ENCODE measurements at regions not wholly inside any gene's neighbourhood (a gene's known extent, or its start where the extent isn't known, plus 50 kb on each side); places are given as distances from the start of the nearest gene placed in this dataset.

GRCh38 chr18:29076645-29077044 lies 899.7 kb upstream of the CDH2 start:
- no peak for ATAC-seq
- intact Hi-C loops (cut with DNase I), result no loop called here
- DNase-seq (ENCODE audit: low spot score), result no peak

DNA sequence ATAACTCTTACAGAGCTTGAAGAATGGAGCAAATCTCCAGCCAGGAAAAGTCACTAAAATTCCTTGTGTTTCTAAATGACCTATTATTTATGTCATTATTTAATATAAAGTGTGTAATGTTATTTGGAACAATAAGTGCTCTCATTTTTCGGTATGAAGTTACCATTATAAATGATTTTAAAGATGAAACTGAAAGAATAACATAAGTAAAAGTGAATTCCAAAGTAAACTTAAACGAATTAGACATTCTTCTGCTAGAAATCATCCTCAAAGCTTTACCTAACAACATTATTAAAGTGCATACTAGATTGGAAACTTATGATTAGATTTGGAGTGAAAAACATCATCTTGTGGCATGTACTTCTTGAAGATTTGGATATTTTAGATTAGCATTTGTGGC lies 897.2 kb upstream of the CDH2 start:
- DNase-seq (ENCODE audit: low spot score) (no peak), ATAC-seq (no peak)
- intact Hi-C loops (cut with DNase I), result loop anchor here (5.0 kb wide), 1 partner anchor 1803 kb away; no protein-coding TSS in a partner anchor

DNA sequence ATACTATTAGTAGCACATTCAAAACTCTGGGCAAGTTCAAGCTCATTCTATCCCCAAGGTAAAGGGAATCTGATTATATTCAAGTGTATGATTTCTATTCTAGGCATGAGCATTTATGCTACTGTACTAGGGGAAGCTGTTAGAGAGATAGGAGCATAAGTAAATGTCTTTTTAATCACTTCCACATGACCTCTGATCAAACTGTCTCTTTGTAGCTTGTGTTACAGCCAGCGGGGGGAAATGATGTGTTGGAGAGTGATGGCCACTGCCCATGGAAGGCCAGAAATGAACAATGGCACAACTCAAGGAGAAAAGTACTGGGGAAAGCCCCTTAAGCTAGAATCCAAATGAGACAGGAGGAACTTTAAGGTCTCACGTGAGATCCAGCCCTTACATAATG lies 894.9 kb upstream of the CDH2 start:
- intact Hi-C loops (cut with DNase I), result loop anchor here (5.0 kb wide), 1 partner anchor 1805 kb away; no protein-coding TSS in a partner anchor
- no peak for DNase-seq (ENCODE audit: low spot score)
- no peak for ATAC-seq

GRCh38 chr18:29063346-29063745 lies 886.4 kb upstream of the CDH2 start:
- intact Hi-C loops (cut with DNase I), result no loop called here
- ATAC-seq, result no peak
- DNase-seq (ENCODE audit: low spot score), result no peak

GRCh38 chr18:29062921-29063320 lies 886.0 kb upstream of the CDH2 start:
- DNase-seq (ENCODE audit: low spot score) (no peak), ATAC-seq (no peak)
- intact Hi-C loops (cut with DNase I), result no loop called here

GRCh38 chr18:29060349-29060748 lies 883.4 kb upstream of the CDH2 start:
- DNase-seq (ENCODE audit: low spot score), result no peak
- ATAC-seq, result no peak
- intact Hi-C loops (cut with DNase I), result no loop called here

DNA sequence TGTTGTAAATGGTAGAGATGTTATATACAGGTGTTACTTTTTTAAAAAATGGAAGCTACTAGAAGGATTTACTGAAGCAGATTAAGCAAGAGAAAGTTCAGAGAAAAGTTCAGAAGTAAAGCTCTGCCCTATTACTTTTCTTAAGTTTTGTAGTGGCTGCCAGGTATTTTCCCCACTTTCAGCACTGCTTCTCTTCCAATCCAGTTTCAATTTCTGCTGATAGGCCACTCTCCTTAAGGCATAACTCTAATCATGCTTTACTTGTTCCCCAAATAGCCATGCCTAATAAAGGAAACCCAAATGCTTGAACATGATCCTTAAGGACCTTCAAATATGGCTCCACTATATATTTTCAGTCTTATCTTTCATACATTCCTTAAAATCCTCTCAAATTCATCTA lies 880.8 kb upstream of the CDH2 start:
- intact Hi-C loops (cut with DNase I), result no loop called here
- no peak for ATAC-seq

DNA sequence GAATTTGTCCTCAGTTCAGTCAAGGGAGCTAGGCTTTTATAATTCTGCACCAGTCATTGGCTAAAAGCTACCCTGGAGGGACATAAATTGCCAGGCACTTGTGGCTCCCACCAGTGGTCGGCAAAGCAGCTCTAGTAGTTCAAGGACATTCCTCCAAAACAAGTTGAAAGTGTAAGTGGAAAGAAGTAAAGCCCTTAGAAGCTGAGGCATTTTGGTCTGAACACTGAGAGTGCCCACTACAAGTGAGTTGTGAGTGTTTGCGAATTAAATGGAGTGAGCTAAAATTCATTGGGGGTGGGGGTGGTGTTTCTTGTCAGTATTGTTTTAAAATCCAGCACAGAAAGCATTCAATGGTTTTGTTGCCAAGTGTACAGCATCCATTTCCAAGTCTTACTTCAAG lies 879.9 kb upstream of the CDH2 start:
- DNase-seq (ENCODE audit: low spot score), result no peak
- ATAC-seq, result no peak
- intact Hi-C loops (cut with DNase I), result no loop called here

More for the DNA sequence above, 880.8 kb upstream of the CDH2 start:
- DNase-seq (ENCODE audit: low spot score), result no peak

- no peak for DNase-seq (ENCODE audit: low spot score)
- intact Hi-C loops (cut with DNase I), result no loop called here
- no peak for ATAC-seq
Observed at GRCh38 chr18:29041976-29042375, 865.0 kb upstream of the CDH2 start.

DNA sequence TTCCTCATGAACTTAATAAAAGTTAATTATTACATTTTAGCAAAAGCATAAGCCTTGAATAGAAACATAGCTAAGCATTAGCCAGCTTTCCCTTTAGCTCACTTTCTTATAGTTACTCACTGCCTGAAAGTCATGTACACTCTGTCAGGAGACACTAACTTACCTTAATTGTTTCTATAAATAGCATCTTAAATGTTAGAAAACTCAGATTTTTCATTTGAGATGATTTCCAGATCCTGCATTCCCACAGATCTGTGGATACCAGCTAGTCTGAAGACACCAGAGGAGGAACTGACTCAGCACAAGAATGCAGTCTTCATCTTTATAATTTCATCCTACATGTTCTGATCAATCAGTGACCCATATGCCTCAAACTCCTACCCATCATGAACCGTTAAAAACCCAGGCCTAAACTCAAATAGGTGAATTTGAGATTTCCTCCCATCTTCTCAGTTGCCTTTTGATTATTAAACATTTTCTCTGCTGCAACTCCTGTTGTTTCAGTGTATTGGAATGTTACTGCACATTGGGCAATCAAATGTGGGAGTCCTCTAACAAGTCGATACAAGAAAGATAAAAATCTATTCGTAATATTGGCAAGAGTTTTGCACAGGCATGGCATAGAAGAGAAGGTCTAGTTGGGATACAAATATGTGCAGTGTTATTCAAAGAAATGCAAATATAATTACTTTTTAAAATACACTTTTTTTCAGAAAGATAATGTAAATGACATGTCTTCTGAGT lies 857.4 kb upstream of the CDH2 start:
- DNase-seq (ENCODE audit: low spot score) (no peak), ATAC-seq (no peak)
- intact Hi-C loops (cut with DNase I), result no loop called here

GRCh38 chr18:29028560-29028959 lies 851.6 kb upstream of the CDH2 start:
- ATAC-seq (no peak), DNase-seq (ENCODE audit: low spot score) (no peak)
- intact Hi-C loops (cut with DNase I), result no loop called here

GRCh38 chr18:29018976-29019375 lies 842.0 kb upstream of the CDH2 start:
- ATAC-seq (no peak), DNase-seq (ENCODE audit: low spot score) (no peak)
- intact Hi-C loops (cut with DNase I), result no loop called here

DNA sequence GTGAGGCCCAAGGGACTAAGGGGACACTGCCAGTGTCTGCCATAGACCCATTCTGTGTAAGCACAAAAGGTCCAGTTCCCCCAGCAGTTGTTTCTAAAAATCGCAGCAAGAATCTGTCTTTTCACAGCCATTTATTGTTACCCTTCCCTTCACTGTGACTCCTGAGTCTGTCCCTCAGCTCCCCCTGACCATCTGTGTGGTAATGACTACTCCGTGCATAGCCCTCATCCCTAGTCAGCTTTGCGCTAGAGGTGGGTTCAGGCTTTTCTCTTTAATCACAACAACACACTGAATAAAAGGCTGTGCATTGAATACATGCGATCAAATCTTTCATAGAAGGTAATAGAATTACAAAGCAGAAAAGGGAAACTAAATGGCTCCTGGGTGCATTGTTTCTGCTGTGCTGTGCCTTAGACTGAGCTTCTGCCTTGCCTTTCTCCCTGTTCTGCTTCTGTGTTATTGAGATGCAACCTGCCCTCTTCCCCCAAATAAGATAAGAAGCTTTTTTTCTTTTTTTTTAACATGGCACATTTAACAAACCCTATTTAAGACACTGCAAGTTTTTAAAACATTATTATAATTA lies 836.0 kb upstream of the CDH2 start:
- DNase-seq (ENCODE audit: low spot score), result no peak
- intact Hi-C loops (cut with DNase I), result no loop called here
- ATAC-seq, result no peak

- no peak for DNase-seq (ENCODE audit: low spot score)
- intact Hi-C loops (cut with DNase I), result no loop called here
- ATAC-seq, result no peak
Observed at GRCh38 chr18:29012364-29012763, 835.4 kb upstream of the CDH2 start.

DNA sequence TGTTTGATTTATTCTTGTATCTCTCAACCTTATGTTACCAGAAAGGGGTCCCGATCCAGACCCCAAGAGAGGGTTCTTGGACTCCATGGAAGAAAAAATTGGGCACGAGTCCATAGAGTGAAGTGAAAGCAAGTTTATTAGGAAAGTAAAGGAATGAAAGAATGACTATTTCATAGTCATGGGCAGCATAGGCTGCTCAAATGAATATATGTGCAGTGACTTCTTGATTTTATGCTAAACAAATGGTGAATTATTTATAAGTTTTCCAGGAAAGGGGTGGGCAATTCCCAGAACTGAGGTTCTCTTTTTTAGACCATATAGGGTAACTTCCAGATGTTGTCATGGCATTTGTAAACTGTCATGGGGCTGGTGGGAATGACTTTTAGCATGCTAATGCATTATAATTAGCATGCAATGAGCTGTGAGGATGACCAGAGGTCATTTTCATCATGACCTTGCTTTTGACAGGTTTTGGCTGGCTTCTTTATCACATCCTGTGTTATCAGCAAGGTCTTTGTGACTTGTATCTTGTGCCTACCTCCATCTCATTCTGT lies 832.4 kb upstream of the CDH2 start:
- no peak for ATAC-seq
- intact Hi-C loops (cut with DNase I), result no loop called here

DNA sequence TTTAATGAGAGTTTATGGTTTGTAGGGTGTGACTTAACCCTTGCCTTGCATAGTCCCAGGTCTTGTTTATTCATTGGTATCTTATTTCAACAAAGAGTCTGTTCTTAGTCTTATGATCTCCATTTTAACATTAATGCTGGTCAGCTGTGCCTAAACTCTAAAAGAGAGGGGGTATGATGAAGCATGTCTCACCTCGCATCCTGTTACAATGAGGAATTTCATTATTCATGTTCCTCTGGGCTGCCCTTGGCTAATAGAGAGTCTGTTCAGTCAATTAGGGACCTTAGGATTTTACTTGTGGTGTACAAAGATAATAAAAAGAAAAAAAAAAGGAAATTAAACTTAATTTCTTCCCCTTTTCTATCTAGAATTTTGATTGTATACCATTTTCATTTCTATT lies 831.9 kb upstream of the CDH2 start:
- ATAC-seq, result no peak

More for the DNA sequence above, 832.4 kb upstream of the CDH2 start:
- DNase-seq (ENCODE audit: low spot score), result no peak

DNA sequence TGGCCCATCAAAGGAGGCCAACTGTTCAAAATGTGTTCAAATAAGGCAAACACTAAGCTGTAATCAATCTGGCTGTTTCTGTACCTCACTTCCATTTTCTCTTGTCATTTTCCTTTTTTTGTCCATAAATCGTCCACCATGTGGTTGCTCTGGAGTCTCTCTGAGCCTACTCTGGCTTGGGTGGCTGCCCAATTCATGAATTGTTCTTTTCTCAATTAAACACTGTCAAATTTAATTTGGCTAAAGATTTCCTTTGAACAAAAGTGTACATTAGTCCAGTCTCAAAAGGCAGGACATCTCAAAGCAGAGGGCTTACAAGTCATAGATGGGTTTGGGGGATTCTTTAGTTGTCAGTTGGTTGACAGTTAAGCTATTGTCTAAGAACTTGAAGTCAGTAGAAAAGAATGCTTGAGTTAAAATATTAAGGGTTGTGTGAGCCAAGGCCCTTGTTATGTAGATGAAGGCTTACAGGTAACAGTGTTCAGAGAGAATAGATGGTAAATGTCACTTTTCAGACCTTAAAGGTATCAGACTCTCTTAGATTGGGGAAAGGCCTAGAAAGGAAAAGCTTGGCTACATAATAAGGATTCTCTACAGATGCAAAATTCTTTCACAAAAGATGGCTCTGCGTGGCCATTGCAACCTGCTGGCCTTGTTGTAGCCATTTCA lies 831.2 kb upstream of the CDH2 start:
- no peak for DNase-seq (ENCODE audit: low spot score)
- ATAC-seq, result no peak
- intact Hi-C loops (cut with DNase I), result no loop called here

More for the DNA sequence above, 831.9 kb upstream of the CDH2 start:
- DNase-seq (ENCODE audit: low spot score), result no peak
- intact Hi-C loops (cut with DNase I), result no loop called here

GRCh38 chr18:29004921-29005320 lies 828.0 kb upstream of the CDH2 start:
- no peak for DNase-seq (ENCODE audit: low spot score)
- intact Hi-C loops (cut with DNase I), result no loop called here
- ATAC-seq, result no peak

DNA sequence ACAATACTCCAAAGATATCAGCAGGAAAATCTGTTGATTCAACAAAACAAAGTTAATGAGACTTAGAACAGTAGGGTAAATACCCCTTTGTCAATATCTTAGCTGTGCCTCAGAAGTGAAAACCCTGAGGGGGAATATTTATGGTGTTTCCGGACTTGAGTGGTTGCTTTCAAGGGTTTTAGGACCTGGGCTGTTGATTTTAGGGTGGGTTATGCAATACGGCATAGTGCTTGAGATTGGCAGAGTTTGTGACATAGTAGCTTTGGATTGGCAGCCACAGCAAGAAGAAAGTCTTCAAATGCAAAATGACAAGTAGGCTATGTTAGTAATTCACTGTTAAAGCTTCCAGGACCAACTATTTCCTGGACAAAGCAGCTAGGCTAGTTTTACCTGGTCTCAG lies 826.3 kb upstream of the CDH2 start:
- no peak for DNase-seq (ENCODE audit: low spot score)
- intact Hi-C loops (cut with DNase I), result no loop called here
- ATAC-seq, result no peak

- no peak for ATAC-seq
- no peak for DNase-seq (ENCODE audit: low spot score)
- intact Hi-C loops (cut with DNase I), result no loop called here
Observed at GRCh38 chr18:29002747-29003146, 825.8 kb upstream of the CDH2 start.

All from sciatic nerve (tissue), 2 donors.